B cell (primary cell): ENCODE measurements at regions not wholly inside any gene's neighbourhood (a gene's known extent, or its start where the extent isn't known, plus 50 kb on each side); places are given as distances from the start of the nearest gene placed in this dataset.

Experiments used
- EZH2 ChIP-seq: IDR thresholded peaks from 2 replicates; pipeline ENCODE4 v1.6.1; 2012; ENCODE audit warnings: borderline replicate concordance, low read depth, mild to moderate bottlenecking, moderate library complexity, low read length; ENCODE audit not compliant: insufficient read depth, poor library complexity, severe bottlenecking
- TF ChIP-seq, protein P1 (sequence below): fragments of 200-600 bp; IDR thresholded peaks from one replicate; pipeline ENCODE4 v1.8.0; 2022; ENCODE audit warnings: antibody characterized with exemption, mild to moderate bottlenecking

DNA sequence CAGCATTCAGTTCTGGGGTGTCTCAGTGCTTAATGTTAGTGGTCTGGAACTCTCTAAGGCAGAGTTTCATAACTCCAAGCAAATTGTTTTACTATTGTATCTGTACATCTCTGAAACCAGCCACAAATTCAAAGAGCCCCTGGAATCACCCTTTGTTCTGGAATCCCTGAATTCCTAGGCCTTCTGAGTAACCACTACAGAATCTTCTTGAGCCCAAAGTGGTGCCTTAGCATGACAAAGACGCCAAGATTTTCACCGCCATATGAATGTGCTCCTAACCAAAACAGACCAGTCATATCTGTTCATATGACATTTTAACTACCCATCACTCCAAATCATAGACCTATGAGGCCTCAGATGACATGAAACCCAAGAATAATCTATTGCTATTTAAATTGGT lies 668.1 kb downstream of the EPHA4 start:
- TF ChIP-seq, protein P1, sequence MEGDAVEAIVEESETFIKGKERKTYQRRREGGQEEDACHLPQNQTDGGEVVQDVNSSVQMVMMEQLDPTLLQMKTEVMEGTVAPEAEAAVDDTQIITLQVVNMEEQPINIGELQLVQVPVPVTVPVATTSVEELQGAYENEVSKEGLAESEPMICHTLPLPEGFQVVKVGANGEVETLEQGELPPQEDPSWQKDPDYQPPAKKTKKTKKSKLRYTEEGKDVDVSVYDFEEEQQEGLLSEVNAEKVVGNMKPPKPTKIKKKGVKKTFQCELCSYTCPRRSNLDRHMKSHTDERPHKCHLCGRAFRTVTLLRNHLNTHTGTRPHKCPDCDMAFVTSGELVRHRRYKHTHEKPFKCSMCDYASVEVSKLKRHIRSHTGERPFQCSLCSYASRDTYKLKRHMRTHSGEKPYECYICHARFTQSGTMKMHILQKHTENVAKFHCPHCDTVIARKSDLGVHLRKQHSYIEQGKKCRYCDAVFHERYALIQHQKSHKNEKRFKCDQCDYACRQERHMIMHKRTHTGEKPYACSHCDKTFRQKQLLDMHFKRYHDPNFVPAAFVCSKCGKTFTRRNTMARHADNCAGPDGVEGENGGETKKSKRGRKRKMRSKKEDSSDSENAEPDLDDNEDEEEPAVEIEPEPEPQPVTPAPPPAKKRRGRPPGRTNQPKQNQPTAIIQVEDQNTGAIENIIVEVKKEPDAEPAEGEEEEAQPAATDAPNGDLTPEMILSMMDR: no peak
- no peak for TF ChIP-seq EZH2
